ENCODE measurements at regions not wholly inside any gene's neighbourhood (a gene's known extent, or its start where the extent isn't known, plus 50 kb on each side); places are given as distances from the start of the nearest gene placed in this dataset.
"Not testable (repeated sequence)": the region's sequence is repeated elsewhere in the genome, so short reads cannot be mapped to it uniquely, and the experiment has no call there.

GRCh38 chr14:83004456-83005006 lies 1470.9 kb upstream of the SEL1L start:
- peaks cover 3% of the 10 kb centered on the region for H3K9me3 ChIP-seq (ENCODE audit: control insufficient read depth, insufficient read depth, low read length)
- WGBS (ENCODE audit: insufficient coverage), result 70% methylated on average over 2 of the region's 2 CpGs
- Mint-ChIP-seq H3K9me3 (peaks cover 12 to 20% of the 10 kb centered on the region in 2 donors), H3K27ac (no peak overlapping the region), H3K27me3 (ENCODE audit: low read depth in 2 of 2) (no peaks in the 10 kb centered on the region), H3K36me3 (no peaks in the 10 kb centered on the region), H3K4me1 (no peaks in the 10 kb centered on the region), H3K4me3 (no peak overlapping the region)
- H3K27ac ChIP-seq (ENCODE audit: low read length), result no peak overlapping the region
- intact Hi-C loops (cut with micrococcal nuclease), result no loop called here
- no peak for DNase-seq
- no peaks in the 10 kb centered on the region for H3K4me1 ChIP-seq (ENCODE audit: control insufficient read depth, insufficient read depth, low read length)
- ATAC-seq, result no peak
- H3K27me3 ChIP-seq (ENCODE audit: control insufficient read depth, insufficient read depth, low read length), result no peaks in the 10 kb centered on the region
- H3K36me3 ChIP-seq (ENCODE audit: control insufficient read depth, insufficient read depth, low read length), result no peaks in the 10 kb centered on the region
- TF ChIP-seq CTCF (IDR thresholded peaks at IDR 0.05), result no peak
- H3K4me3 ChIP-seq (ENCODE audit: low read length), result no peak overlapping the region

- peaks cover 12 to 17% of the 10 kb centered on the region in 2 donors for H3K9me3 Mint-ChIP-seq
- no peaks in the 10 kb centered on the region for H3K27me3 Mint-ChIP-seq (ENCODE audit: low read depth in 2 of 2)
Measured at GRCh38 chr14:83006121-83006670, 1472.5 kb upstream of the SEL1L start.

GRCh38 chr14:83007052-83007451 lies 1473.4 kb upstream of the SEL1L start:
- H3K4me1 Mint-ChIP-seq; H3K4me1 ChIP-seq (ENCODE audit: control insufficient read depth, insufficient read depth, low read length); H3K4me3 Mint-ChIP-seq; H3K27me3 Mint-ChIP-seq (ENCODE audit: low read depth in 2 of 2); ATAC-seq; H3K27ac Mint-ChIP-seq; H3K36me3 Mint-ChIP-seq; H3K36me3 ChIP-seq (ENCODE audit: control insufficient read depth, insufficient read depth, low read length); H3K27ac ChIP-seq (ENCODE audit: low read length); H3K9me3 ChIP-seq (ENCODE audit: control insufficient read depth, insufficient read depth, low read length); H3K27me3 ChIP-seq (ENCODE audit: control insufficient read depth, insufficient read depth, low read length); H3K4me3 ChIP-seq (ENCODE audit: low read length); intact Hi-C loops (cut with micrococcal nuclease); DNase-seq: not testable (repeated sequence)
- WGBS (ENCODE audit: insufficient coverage), result 94% methylated on average over 7 of the region's 7 CpGs
- peaks cover 15 to 17% of the 10 kb centered on the region in 2 donors for H3K9me3 Mint-ChIP-seq

More at GRCh38 chr14:83006121-83006670, 1472.5 kb upstream of the SEL1L start:
- ATAC-seq, result no peak
- no peak for DNase-seq
- Histone ChIP-seq H3K27me3 (ENCODE audit: control insufficient read depth, insufficient read depth, low read length) (no peaks in the 10 kb centered on the region), H3K4me1 (ENCODE audit: control insufficient read depth, insufficient read depth, low read length) (no peaks in the 10 kb centered on the region), H3K4me3 (ENCODE audit: low read length) (no peak overlapping the region), H3K27ac (ENCODE audit: low read length) (no peak overlapping the region), H3K36me3 (ENCODE audit: control insufficient read depth, insufficient read depth, low read length) (no peaks in the 10 kb centered on the region), H3K9me3 (ENCODE audit: control insufficient read depth, insufficient read depth, low read length) (peaks cover 3% of the 10 kb centered on the region)
- Mint-ChIP-seq H3K27ac (no peak overlapping the region), H3K36me3 (no peaks in the 10 kb centered on the region), H3K4me3 (no peak overlapping the region), H3K4me1 (no peaks in the 10 kb centered on the region)
- intact Hi-C loops (cut with micrococcal nuclease), result no loop called here
- no peak for TF ChIP-seq CTCF (IDR thresholded peaks at IDR 0.05)
- WGBS (ENCODE audit: insufficient coverage), result 100% methylated on average over 1 of the region's 1 CpG

- no peak overlapping the region for H3K4me3 ChIP-seq (ENCODE audit: low read length)
- no peaks in the 10 kb centered on the region for H3K36me3 ChIP-seq (ENCODE audit: control insufficient read depth, insufficient read depth, low read length)
- ATAC-seq (no peak), DNase-seq (no peak)
- H3K36me3 Mint-ChIP-seq, result no peaks in the 10 kb centered on the region
- H3K4me3 Mint-ChIP-seq, result no peak overlapping the region
- TF ChIP-seq CTCF (IDR thresholded peaks at IDR 0.05), result no peak
- no CpG with 5 or more reads among the region's 1 CpG for WGBS (ENCODE audit: insufficient coverage)
- no peak overlapping the region for H3K27ac Mint-ChIP-seq
- no peaks in the 10 kb centered on the region for H3K4me1 ChIP-seq (ENCODE audit: control insufficient read depth, insufficient read depth, low read length)
- no peaks in the 10 kb centered on the region for H3K27me3 ChIP-seq (ENCODE audit: control insufficient read depth, insufficient read depth, low read length)
- no peaks in the 10 kb centered on the region for H3K27me3 Mint-ChIP-seq (ENCODE audit: low read depth in 2 of 2)
- H3K9me3 ChIP-seq (ENCODE audit: control insufficient read depth, insufficient read depth, low read length), result peaks cover 3% of the 10 kb centered on the region
- peaks cover 15 to 17% of the 10 kb centered on the region in 2 donors for H3K9me3 Mint-ChIP-seq
- no peak overlapping the region for H3K27ac ChIP-seq (ENCODE audit: low read length)
- intact Hi-C loops (cut with micrococcal nuclease), result no loop called here
- no peaks in the 10 kb centered on the region for H3K4me1 Mint-ChIP-seq
Measured at GRCh38 chr14:83007641-83008225, 1474.1 kb upstream of the SEL1L start.

Measured in natural killer cell (primary cell).